Keratinocyte (primary cell): ENCODE measurements at regions not wholly inside any gene's neighbourhood (a gene's known extent, or its start where the extent isn't known, plus 50 kb on each side); places are given as distances from the start of the nearest gene placed in this dataset.

Source experiments
- DNase-seq: peaks from one replicate; pipeline ENCODE4 v3.0.0-alpha.2; 2011; ENCODE audit warnings: low read depth, missing footprints, low spot score
- FAIRE-seq: peaks from 2 replicates; lab custom pipeline; 2011; peaks lifted over from hg19 to GRCh38; lab: Jason Lieb, UNC
- H2AFZ ChIP-seq: 2 replicates; pipeline ENCODE4 v1.6.0; 2012; ENCODE audit warnings: low read length, control low read depth, inconsistent platforms; ENCODE audit not compliant: control insufficient read depth
- H3K27ac ChIP-seq: 2 replicates; pipeline ENCODE4 v1.5.1; 2011; ENCODE audit warnings: low read length; ENCODE audit not compliant: control insufficient read depth, insufficient read depth
- H3K27me3 ChIP-seq: 3 replicates; pipeline ENCODE4 v1.6.0; 2011; ENCODE audit warnings: low read length; ENCODE audit not compliant: control insufficient read depth, insufficient read depth; ENCODE audit errors: extremely low read depth
- H3K36me3 ChIP-seq, 2 experiments: 2 replicates in 1 of 2; 3 replicates in 1 of 2; pipeline ENCODE4 v1.5.1; 2011; ENCODE audit warnings: low read length in 2 of 2, mild to moderate bottlenecking in 1 of 2; ENCODE audit not compliant: control insufficient read depth in 2 of 2, insufficient read depth in 2 of 2; ENCODE audit errors: extremely low read depth in 1 of 2
- H3K4me1 ChIP-seq: 3 replicates; pipeline ENCODE4 v1.5.1; 2011; ENCODE audit warnings: low read length; ENCODE audit not compliant: control insufficient read depth, insufficient read depth; ENCODE audit errors: extremely low read depth
- H3K4me2 ChIP-seq: 3 replicates; pipeline ENCODE4 v1.6.0; 2011; ENCODE audit warnings: low read depth, low read length; ENCODE audit not compliant: control insufficient read depth, insufficient read depth; ENCODE audit errors: extremely low read depth
- H3K4me3 ChIP-seq, 3 experiments: fragments of 200-600 bp in 1 of 3; sonication (generic) in 1 of 3; 2 replicates in 2 of 3; 3 replicates in 1 of 3; pipeline ENCODE4 v1.5.1; 2011 to 2016; ENCODE audit warnings: low read length in 3 of 3, mild to moderate bottlenecking in 3 of 3, control low read depth in 2 of 3, inconsistent platforms in 1 of 3, low read depth in 1 of 3, mixed read lengths in 1 of 3, mixed run types in 1 of 3, moderate library complexity in 1 of 3; ENCODE audit not compliant: control insufficient read depth in 2 of 3, insufficient read depth in 2 of 3; ENCODE audit errors: extremely low read depth in 1 of 3
- H3K79me2 ChIP-seq: 2 replicates; pipeline ENCODE4 v1.6.0; 2012; ENCODE audit warnings: low read length; ENCODE audit not compliant: control insufficient read depth, insufficient read depth
- H3K9ac ChIP-seq: 3 replicates; pipeline ENCODE4 v1.6.0; 2011; ENCODE audit warnings: low read length; ENCODE audit not compliant: control insufficient read depth, insufficient read depth; ENCODE audit errors: extremely low read depth
- H3K9me1 ChIP-seq: 3 replicates; pipeline ENCODE4 v1.6.0; 2011; ENCODE audit warnings: low read length; ENCODE audit not compliant: control insufficient read depth, insufficient read depth; ENCODE audit errors: extremely low read depth
- H3K9me3 ChIP-seq: 2 replicates; pipeline ENCODE4 v1.5.1; 2012; ENCODE audit warnings: low read depth, low read length; ENCODE audit not compliant: control insufficient read depth
- H4K20me1 ChIP-seq: 3 replicates; pipeline ENCODE4 v1.6.0; 2011; ENCODE audit warnings: low read length; ENCODE audit not compliant: control insufficient read depth, insufficient read depth; ENCODE audit errors: extremely low read depth
- EZH2 ChIP-seq: IDR thresholded peaks from one replicate; pipeline ENCODE4 v1.6.1; 2012; ENCODE audit warnings: inconsistent platforms, mild to moderate bottlenecking, low read length, moderate library complexity
- dilution Hi-C: fragments of 300-500 bp; cut with MboI; formaldehyde crosslinking; loops from one replicate; pipeline ENCODE4 v1.7.0; 2020; ENCODE audit warnings: low sequenced_read_pairs; ENCODE audit not compliant: extremely low pct_ligation_motif_present
- TF ChIP-seq, protein P1 (sequence below), 3 experiments: IDR thresholded peaks in 1 of 3; conservative IDR thresholded peaks in 1 of 3; optimal IDR thresholded peaks in 1 of 3; 2 replicates in 2 of 3; 3 replicates in 1 of 3; pipeline versions ENCODE3 to v1.5.1; 2011; ENCODE audit warnings: low read length in 3 of 3, mild to moderate bottlenecking in 3 of 3, moderate library complexity in 2 of 3, control low read depth in 1 of 3, inconsistent platforms in 1 of 3; ENCODE audit not compliant: insufficient read depth in 2 of 3; ENCODE audit errors: extremely low read depth in 1 of 3

DNA sequence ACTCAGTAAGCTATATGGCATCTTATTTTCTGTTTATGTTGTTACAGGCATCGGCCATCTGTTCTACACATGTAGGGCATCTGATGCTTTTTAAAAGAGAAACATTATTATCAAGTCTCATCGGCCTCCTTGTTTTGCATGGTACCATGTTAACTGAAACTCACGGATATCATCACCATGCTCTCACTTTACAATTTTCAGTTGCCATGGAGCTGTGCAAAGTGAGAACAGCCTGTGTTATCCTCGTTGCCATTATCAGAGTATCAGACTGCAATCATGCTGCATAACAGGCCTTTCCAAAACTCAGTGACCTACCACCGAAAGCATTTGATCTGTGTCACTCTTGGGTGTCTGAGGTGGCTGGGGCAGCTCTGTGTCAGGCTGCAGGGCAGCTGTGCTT lies 110.3 kb downstream of the C17orf67 start:
- dilution Hi-C loops: no loop called here
- Histone ChIP-seq H2AFZ (no peak overlapping the region), H3K27me3 (no peaks in the 10 kb centered on the region), H3K9ac (no peak overlapping the region), H3K79me2 (no peaks in the 10 kb centered on the region), H3K4me2 (no peak overlapping the region), H3K9me3 (no peaks in the 10 kb centered on the region), H3K9me1 (no peaks in the 10 kb centered on the region), H3K4me3 (no peak overlapping the region), H3K36me3 (no peaks in the 10 kb centered on the region), H3K4me1 (no peaks in the 10 kb centered on the region), H4K20me1 (no peaks in the 10 kb centered on the region), H3K27ac (no peak overlapping the region)
- no peak for TF ChIP-seq EZH2
- TF ChIP-seq, protein P1, sequence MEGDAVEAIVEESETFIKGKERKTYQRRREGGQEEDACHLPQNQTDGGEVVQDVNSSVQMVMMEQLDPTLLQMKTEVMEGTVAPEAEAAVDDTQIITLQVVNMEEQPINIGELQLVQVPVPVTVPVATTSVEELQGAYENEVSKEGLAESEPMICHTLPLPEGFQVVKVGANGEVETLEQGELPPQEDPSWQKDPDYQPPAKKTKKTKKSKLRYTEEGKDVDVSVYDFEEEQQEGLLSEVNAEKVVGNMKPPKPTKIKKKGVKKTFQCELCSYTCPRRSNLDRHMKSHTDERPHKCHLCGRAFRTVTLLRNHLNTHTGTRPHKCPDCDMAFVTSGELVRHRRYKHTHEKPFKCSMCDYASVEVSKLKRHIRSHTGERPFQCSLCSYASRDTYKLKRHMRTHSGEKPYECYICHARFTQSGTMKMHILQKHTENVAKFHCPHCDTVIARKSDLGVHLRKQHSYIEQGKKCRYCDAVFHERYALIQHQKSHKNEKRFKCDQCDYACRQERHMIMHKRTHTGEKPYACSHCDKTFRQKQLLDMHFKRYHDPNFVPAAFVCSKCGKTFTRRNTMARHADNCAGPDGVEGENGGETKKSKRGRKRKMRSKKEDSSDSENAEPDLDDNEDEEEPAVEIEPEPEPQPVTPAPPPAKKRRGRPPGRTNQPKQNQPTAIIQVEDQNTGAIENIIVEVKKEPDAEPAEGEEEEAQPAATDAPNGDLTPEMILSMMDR (optimal IDR thresholded peaks at IDR 0.05 in 1 of 3, IDR thresholded peaks at IDR 0.05 in 1 of 3, conservative IDR thresholded peaks at IDR 0.05 in 1 of 3; ENCODE audit: extremely low read depth in 1 of 3, insufficient read depth in 2 of 3, low read length in 3 of 3): no peak
- DNase-seq (no peak), FAIRE-seq (no peak)

DNA sequence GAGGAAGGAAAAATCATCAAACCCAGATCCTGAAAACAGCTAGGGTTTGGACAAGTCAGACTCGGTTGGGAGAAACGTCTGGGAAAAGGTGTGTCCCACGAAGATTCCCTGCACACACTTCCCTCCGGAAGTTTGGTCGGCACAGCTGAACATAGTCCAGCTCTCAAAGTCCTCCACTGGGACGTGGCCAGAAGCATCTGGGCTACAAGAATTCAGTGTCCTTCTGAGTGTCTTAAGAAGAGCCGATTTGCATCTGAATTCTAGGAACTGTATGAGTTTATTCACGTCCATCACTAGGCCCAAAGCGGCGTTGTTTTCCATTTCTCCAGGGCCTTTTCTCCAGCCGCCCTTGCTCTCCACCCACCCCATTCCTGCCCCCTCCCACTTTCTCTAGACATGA lies 109.1 kb downstream of the C17orf67 start:
- H2AFZ ChIP-seq: no peak overlapping the region
- dilution Hi-C loops: no loop called here

More for the DNA sequence above, 109.1 kb downstream of the C17orf67 start:
- H3K27ac ChIP-seq: no peak overlapping the region
- H3K9me3 ChIP-seq: no peaks in the 10 kb centered on the region
- FAIRE-seq (no peak), DNase-seq (no peak)
- no peaks in the 10 kb centered on the region for H4K20me1 ChIP-seq
- no peak overlapping the region for H3K4me3 ChIP-seq
- H3K36me3 ChIP-seq: no peaks in the 10 kb centered on the region
- H3K27me3 ChIP-seq: no peaks in the 10 kb centered on the region
- TF ChIP-seq, protein P1 (optimal IDR thresholded peaks at IDR 0.05 in 1 of 3, IDR thresholded peaks at IDR 0.05 in 1 of 3, conservative IDR thresholded peaks at IDR 0.05 in 1 of 3; ENCODE audit: extremely low read depth in 1 of 3, insufficient read depth in 2 of 3, low read length in 3 of 3): no peak
- no peak for TF ChIP-seq EZH2
- no peak overlapping the region for H3K9ac ChIP-seq
- H3K4me2 ChIP-seq: no peak overlapping the region
- H3K9me1 ChIP-seq: no peaks in the 10 kb centered on the region
- no peaks in the 10 kb centered on the region for H3K79me2 ChIP-seq
- H3K4me1 ChIP-seq: no peaks in the 10 kb centered on the region
